ENCODE measurements at regions not wholly inside any gene's neighbourhood (a gene's known extent, or its start where the extent isn't known, plus 50 kb on each side); places are given as distances from the start of the nearest gene placed in this dataset.

DNA sequence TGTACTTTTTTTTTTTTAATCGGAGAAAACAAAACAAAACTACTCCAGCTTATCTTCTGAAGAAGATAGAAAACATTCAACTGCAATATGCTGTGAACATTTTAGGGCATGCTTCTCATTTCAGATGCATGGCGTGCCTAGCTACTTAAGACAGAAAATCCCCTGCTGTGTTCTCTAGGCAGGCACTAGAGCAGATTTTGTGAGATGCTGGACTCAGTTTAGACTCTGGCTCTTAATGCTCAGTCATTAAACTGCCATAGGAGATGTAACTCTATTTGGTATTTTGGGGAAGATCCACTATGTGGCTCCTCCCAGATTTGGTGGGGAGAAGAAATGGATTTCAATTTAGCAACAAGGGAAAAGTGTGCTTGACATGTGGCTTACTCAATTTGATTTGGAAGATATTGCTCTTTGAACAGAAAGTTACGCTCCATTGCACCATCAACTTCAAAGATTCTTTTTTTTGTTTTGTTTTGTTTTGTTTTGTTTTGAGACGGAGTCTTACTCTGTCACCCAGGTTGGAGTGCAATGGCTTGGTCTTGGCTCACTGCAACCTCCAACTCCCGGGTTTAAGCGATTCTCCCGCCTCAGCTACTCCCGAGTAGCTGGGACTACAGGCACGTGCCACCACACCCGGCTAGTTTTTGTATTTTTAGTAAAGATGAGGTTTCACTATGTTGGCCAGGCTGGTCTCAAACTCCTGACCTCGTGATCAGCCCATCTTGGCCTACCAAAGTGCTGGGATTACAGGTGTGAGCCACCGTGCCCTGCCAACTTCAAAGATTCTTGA, 62.0 kb upstream of the LEKR1 start:
- no peak for DNase-seq (ENCODE audit: low spot score in 2 of 2)
- Histone ChIP-seq H3K4me3 (no peak overlapping the region), H3K9me3 (no peaks in the 10 kb centered on the region), H3K36me3 (no peaks in the 10 kb centered on the region), H3K27me3 (no peaks in the 10 kb centered on the region), H3K27ac (no peak overlapping the region), H3K4me1 (no peaks in the 10 kb centered on the region)
- TF ChIP-seq POLR2AphosphoS5 (IDR thresholded peaks at IDR 0.05) (no peak), POLR2A (IDR thresholded peaks at IDR 0.05) (no peak)
- TF ChIP-seq, protein P1, sequence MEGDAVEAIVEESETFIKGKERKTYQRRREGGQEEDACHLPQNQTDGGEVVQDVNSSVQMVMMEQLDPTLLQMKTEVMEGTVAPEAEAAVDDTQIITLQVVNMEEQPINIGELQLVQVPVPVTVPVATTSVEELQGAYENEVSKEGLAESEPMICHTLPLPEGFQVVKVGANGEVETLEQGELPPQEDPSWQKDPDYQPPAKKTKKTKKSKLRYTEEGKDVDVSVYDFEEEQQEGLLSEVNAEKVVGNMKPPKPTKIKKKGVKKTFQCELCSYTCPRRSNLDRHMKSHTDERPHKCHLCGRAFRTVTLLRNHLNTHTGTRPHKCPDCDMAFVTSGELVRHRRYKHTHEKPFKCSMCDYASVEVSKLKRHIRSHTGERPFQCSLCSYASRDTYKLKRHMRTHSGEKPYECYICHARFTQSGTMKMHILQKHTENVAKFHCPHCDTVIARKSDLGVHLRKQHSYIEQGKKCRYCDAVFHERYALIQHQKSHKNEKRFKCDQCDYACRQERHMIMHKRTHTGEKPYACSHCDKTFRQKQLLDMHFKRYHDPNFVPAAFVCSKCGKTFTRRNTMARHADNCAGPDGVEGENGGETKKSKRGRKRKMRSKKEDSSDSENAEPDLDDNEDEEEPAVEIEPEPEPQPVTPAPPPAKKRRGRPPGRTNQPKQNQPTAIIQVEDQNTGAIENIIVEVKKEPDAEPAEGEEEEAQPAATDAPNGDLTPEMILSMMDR (IDR thresholded peaks at IDR 0.05), result no peak
- intact Hi-C loops (cut with DNase I; ENCODE audit: low total_unique reads), result no loop called here

DNA sequence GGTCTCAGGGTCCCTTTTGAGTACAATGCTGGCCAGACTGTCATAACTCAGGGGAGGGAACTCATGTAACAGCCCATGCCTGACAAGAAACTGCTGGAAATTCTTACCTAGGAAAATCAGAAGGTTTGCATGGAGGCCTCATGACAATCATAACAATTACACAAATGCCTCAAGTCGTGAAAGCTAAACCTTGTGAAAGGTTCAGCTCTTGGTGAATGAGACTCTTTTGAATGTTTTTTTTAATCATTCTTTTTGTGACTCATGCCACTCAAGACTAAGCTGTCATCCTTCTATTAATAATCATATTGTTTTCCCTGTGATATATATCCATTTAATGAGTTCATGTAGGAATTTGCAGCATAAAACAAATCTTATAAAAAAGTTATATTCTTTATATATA, 61.4 kb upstream of the LEKR1 start:
- Histone ChIP-seq H3K27me3 (no peaks in the 10 kb centered on the region), H3K4me3 (no peak overlapping the region), H3K36me3 (no peaks in the 10 kb centered on the region), H3K4me1 (no peaks in the 10 kb centered on the region), H3K27ac (no peak overlapping the region), H3K9me3 (no peaks in the 10 kb centered on the region)
- DNase-seq (ENCODE audit: low spot score in 2 of 2), result no peak
- intact Hi-C loops (cut with DNase I; ENCODE audit: low total_unique reads), result no loop called here
- no peak for TF ChIP-seq POLR2A (IDR thresholded peaks at IDR 0.05)
- TF ChIP-seq, protein P1 (IDR thresholded peaks at IDR 0.05), result no peak
- TF ChIP-seq POLR2AphosphoS5 (IDR thresholded peaks at IDR 0.05), result no peak

DNA sequence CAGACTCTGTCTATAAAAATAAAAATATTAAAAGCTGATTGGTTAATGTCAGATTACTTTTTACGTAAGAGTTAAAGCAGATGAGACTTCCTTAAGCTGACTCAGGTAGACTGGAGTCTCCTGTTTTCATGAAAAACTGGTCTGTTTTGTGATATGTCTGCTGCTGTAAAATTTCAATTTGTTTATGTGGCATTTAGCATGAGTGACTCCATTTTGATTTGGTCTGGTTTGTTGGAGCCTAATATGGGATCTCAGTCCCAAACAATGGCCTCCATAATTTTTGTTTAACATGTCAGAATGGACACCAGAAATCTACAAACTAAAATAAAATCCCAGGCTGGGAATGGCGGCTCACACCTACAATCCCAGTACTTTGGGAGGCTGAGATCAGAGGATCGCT, 57.8 kb upstream of the LEKR1 start:
- intact Hi-C loops (cut with DNase I; ENCODE audit: low total_unique reads), result no loop called here
- TF ChIP-seq, protein P1 (IDR thresholded peaks at IDR 0.05), result no peak
- no peak for TF ChIP-seq POLR2AphosphoS5 (IDR thresholded peaks at IDR 0.05)
- no peak for TF ChIP-seq POLR2A (IDR thresholded peaks at IDR 0.05)
- H3K4me3 ChIP-seq, result no peak overlapping the region
- no peak overlapping the region for H3K27ac ChIP-seq
- no peaks in the 10 kb centered on the region for H3K36me3 ChIP-seq
- H3K27me3 ChIP-seq, result no peaks in the 10 kb centered on the region
- no peak for DNase-seq (ENCODE audit: low spot score in 2 of 2)
- H3K9me3 ChIP-seq, result no peaks in the 10 kb centered on the region
- H3K4me1 ChIP-seq, result no peaks in the 10 kb centered on the region

DNA sequence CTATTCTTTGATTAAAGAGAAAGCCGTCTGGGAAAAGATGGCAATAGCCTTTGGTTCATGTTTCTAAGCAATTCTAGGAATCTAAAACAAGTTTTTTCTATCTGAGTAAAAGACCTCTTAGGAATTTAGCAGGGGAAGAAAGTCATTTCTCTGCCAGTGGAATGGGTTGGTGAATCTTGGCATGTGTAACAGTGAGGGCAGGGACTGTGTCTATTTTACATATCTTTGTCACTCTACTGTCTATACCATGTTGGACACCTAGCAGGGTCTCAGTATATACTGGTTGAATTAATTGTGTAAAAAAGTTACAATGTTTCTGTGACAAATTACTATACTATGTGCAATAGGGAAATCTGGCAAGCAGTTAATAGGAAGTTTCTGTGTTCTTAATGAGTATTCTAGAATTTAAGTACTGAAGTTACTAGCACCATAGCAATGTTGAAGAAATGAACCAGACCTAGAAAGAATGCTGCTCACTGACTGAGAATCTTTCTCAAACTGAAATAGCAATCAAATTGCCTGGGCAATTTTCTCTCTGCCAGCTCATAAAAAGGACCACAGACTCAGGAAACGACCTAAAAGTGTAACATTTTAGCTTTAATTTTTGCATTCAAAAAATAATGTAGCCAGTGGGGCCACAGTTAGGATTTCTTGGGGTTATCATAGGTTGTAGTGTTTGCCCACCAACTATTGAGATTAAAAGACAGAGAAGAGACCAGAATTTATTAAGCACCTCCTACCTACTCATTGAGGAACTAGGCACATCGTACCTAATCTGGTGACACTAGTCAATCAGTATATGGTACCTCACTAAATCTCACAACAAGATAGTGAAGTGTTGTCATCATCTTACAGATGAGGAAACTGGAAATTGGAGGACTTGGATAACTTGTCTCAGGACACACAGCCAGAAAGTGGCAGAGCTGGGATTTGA, 56.2 kb upstream of the LEKR1 start:
- TF ChIP-seq POLR2AphosphoS5 (IDR thresholded peaks at IDR 0.05), result no peak
- TF ChIP-seq POLR2A (IDR thresholded peaks at IDR 0.05), result no peak
- no peaks in the 10 kb centered on the region for H3K4me1 ChIP-seq

DNA sequence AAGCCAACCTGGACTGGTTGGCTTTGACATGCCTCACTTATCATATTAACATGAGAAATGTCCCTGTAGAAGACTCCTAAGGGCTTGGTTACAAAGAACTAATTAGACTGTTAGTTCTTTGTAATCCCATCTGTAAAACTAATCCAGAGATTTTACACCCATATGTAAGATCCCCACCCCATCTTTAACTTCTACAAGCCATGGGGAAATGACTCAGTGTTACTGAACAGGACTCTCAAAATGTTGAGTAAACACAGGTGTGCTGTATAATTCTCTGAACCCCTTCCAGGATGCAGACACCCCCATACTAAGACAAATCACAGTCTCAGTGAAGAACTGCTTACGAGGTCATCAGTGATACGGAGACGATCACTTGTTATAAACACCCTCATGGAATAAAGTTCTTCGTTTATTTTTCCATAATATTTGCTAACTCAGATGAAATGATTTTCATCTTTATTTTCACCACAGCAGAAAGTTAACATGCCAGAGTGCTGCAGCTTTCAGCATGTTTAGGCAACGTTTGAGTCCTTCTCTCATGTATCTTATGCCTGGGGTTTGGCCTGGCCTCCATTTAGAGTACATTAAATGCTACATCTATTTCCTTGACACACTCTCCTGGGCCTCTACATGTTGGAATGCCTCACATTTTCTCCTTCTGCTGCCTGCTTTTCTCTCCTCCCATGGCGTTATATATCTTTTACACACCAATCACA, 55.3 kb upstream of the LEKR1 start:
- TF ChIP-seq POLR2AphosphoS5 (IDR thresholded peaks at IDR 0.05), result no peak
- Histone ChIP-seq H3K36me3 (no peaks in the 10 kb centered on the region), H3K27ac (no peak overlapping the region), H3K4me3 (no peak overlapping the region), H3K9me3 (no peaks in the 10 kb centered on the region), H3K4me1 (no peaks in the 10 kb centered on the region), H3K27me3 (no peaks in the 10 kb centered on the region)
- intact Hi-C loops (cut with DNase I; ENCODE audit: low total_unique reads), result no loop called here
- DNase-seq (ENCODE audit: low spot score in 2 of 2), result no peak

More for the DNA sequence above, 56.2 kb upstream of the LEKR1 start:
- Histone ChIP-seq H3K4me3 (no peak overlapping the region), H3K27me3 (no peaks in the 10 kb centered on the region), H3K9me3 (no peaks in the 10 kb centered on the region), H3K27ac (no peak overlapping the region), H3K36me3 (no peaks in the 10 kb centered on the region)
- intact Hi-C loops (cut with DNase I; ENCODE audit: low total_unique reads), result no loop called here
- DNase-seq (ENCODE audit: low spot score in 2 of 2), result no peak
